ENCODE measurements at regions not wholly inside any gene's neighbourhood (a gene's known extent, or its start where the extent isn't known, plus 50 kb on each side); places are given as distances from the start of the nearest gene placed in this dataset.

GRCh38 chr6:747921-748320 lies 55.0 kb upstream of the EXOC2 start:
- no peak for DNase-seq

GRCh38 chr6:747028-747427 lies 54.1 kb upstream of the EXOC2 start:
- no peak for DNase-seq

DNA sequence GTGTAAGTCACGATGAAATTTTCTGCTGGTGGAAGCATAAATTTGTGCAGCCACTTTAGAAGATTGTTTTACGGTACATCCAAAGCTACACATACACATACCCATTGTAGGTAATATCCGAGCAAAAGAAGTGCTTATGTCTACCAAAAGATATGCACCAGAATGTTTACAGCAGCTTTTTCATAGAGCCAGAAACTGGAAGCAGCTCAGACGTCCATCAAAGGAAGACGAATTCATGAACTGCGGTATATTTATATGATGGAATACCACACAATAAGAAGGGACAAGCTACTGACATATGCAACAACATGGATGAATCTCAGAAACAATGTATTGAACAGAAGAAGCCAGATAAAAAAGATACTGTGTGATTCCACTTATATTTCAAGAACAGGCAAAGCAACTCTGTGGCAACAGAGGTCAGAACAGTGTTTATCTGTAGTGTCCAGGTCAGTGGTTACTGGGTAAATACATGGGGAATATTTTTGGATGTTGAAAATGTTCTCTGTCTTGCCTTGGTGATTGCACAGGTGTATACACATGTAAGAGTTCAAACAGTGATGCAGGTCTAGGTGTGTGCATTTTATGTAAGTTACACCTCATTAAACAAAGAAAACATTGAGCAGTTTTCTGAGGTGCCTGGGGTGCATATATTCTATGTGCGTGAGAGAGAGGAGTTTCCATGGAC lies 51.9 kb upstream of the EXOC2 start:
- no peak for DNase-seq

DNA sequence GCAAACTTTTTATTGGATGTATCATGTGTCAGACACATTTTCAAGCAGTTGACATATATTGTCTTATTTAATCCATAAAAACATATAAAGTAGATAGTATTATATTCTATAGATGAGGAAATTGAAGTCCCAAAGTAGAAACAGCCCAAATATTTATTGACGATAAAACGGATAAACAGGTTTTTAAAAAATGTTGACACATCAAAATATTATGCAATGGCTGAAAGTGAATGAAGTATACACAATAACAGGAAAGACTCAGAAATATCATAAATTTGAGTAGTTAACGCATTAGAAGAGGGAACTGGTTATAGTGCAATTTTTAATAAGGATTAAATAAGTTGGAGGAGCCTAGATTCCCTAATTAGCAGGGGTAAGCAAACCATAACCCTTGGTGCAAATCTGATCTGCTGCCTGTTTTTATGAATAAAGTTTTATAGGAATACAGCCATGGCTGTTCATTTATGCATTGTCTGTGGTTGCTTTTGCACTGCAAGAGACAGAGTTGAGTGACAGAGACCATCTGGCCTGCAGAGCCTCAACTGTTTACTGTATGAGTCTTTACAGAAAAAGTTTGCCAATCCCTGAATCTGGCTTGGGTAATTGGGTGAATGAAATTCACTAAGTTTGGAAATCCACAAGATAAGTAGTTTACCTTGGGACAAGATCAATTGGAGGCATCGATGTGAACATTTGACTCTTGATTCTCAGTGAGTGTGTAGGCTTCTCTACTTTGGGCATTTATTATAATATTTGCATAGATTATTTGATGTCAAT lies 50.6 kb upstream of the EXOC2 start:
- DNase-seq = no peak

Data from NCI-H774 (cell line).